Stomach (tissue), 8 donors: ENCODE measurements at regions not wholly inside any gene's neighbourhood (a gene's known extent, or its start where the extent isn't known, plus 50 kb on each side); places are given as distances from the start of the nearest gene placed in this dataset.
"Not testable (repeated sequence)": the region's sequence is repeated elsewhere in the genome, so short reads cannot be mapped to it uniquely, and the experiment has no call there.

Source experiments
- DNase-seq, 2 donors: peaks; one replicate each; pipeline versions ENCODE4 v3.0.0 to v3.0.0-alpha.2; 2013 to 2019
- H3K27ac ChIP-seq, 5 donors: fragments of 200-600 bp in 4 of 5; sonication (generic) in 4 of 5; one replicate each; pipeline ENCODE4 v1.5.1; 2013 to 2019; ENCODE audit warnings: mild to moderate bottlenecking in 1 of 5, moderate library complexity in 1 of 5
- H3K27me3 ChIP-seq, 3 donors: fragments of 200-600 bp; sonication (generic); one replicate each; pipeline ENCODE4 v1.5.1; 2017 to 2019; ENCODE audit warnings: mixed run types in 1 of 3
- H3K36me3 ChIP-seq, 4 donors: fragments of 200-600 bp; sonication (generic); 1 replicate in 3 of 4; 2 replicates in 1 of 4; pipeline ENCODE4 v1.5.1; 2016 to 2019
- H3K4me1 ChIP-seq, 4 donors: fragments of 200-600 bp; sonication (generic); one replicate each; pipeline ENCODE4 v1.5.1; 2016 to 2019
- H3K4me3 ChIP-seq, 4 donors: fragments of 200-600 bp; sonication (generic) in 3 of 4; one replicate each; pipeline ENCODE4 v1.5.1; 2016 to 2019; ENCODE audit warnings: mild to moderate bottlenecking in 1 of 4
- H3K9me3 ChIP-seq, 4 donors: fragments of 200-600 bp; sonication (generic); one replicate each; pipeline ENCODE4 v1.5.1; 2016 to 2019
- CTCF ChIP-seq, 7 experiments: fragments of 450-650 bp in 4 of 7; fragments of 200-600 bp in 3 of 7; sonication (generic) in 3 of 7; IDR thresholded peaks; one replicate each; pipeline ENCODE4 v1.5.1; 2016 to 2019; ENCODE audit warnings: antibody characterized with exemption in 7 of 7, control low read depth in 2 of 7, mild to moderate bottlenecking in 1 of 7
- EP300 ChIP-seq: sonication (generic); formaldehyde crosslinking; IDR thresholded peaks from one replicate; pipeline ENCODE4 v1.6.1; 2017; ENCODE audit warnings: antibody characterized with exemption
- POLR2A ChIP-seq, 4 donors: fragments of 450-650 bp; IDR thresholded peaks; one replicate each; pipeline ENCODE4 v1.6.1; 2016; ENCODE audit warnings: antibody characterized with exemption in 4 of 4, control low read depth in 2 of 4, mild to moderate bottlenecking in 1 of 4, moderate library complexity in 1 of 4
- POLR2AphosphoS5 ChIP-seq, 3 donors: sonication (generic); formaldehyde crosslinking; IDR thresholded peaks; one replicate each; pipeline ENCODE4 v1.6.1; 2016; ENCODE audit warnings: antibody characterized with exemption in 3 of 3
- WGBS, 5 donors: extraction: QIAGEN DNeasy Blood & Tissue Kit in 3 of 5; methylation state at CpG; one replicate each; pipeline versions ENCODE4 v1.1.5 to v1.1.7; 2013 to 2018; 5-methylcytosine and 5-hydroxymethylcytosine counted together
- intact Hi-C: fragments of 100-400 bp; cut with DNase I; formaldehyde crosslinking; loops from one replicate; pipeline ENCODE4 v1.15.1; 2023; ENCODE audit warnings: low total_unique reads
- donor health status: healthy with polysubstance abuse.
- donor health status: Bipolar disorder and iron deficiency.
- donor health status: healthy.

GRCh38 chr1:56125316-56125715 lies 454.0 kb downstream of the PLPP3 start:
- Histone ChIP-seq H3K4me3 (no peak overlapping the region), H3K4me1 (no peaks in the 10 kb centered on the region), H3K36me3 (no peaks in the 10 kb centered on the region), H3K27ac (no peak overlapping the region), H3K9me3 (peaks cover 0 to 13% (median 3%) of the 10 kb centered on the region in 4 donors), H3K27me3 (no peaks in the 10 kb centered on the region)
- intact Hi-C loops: no loop called here
- DNase-seq: no peak
- no peak for TF ChIP-seq EP300
- no peak for TF ChIP-seq CTCF (IDR thresholded peaks at IDR 0.05)
- no peak for TF ChIP-seq POLR2AphosphoS5 (IDR thresholded peaks at IDR 0.05)
- no peak for TF ChIP-seq POLR2A (IDR thresholded peaks at IDR 0.05)
- WGBS, 5 donors: 79 to 90% (median 88%) methylated on average over 3 of the region's 3 CpGs

- TF ChIP-seq CTCF (IDR thresholded peaks at IDR 0.05) (no peak), POLR2AphosphoS5 (IDR thresholded peaks at IDR 0.05) (no peak), POLR2A (IDR thresholded peaks at IDR 0.05) (no peak), EP300 (no peak)
- H3K9me3 ChIP-seq: peaks cover 0 to 13% (median 3%) of the 10 kb centered on the region in 4 donors
- no peaks in the 10 kb centered on the region for H3K27me3 ChIP-seq
- no peak for DNase-seq
- no peaks in the 10 kb centered on the region for H3K4me1 ChIP-seq
- intact Hi-C loops: no loop called here
- no peak overlapping the region for H3K4me3 ChIP-seq
- no peak overlapping the region for H3K27ac ChIP-seq
- no peaks in the 10 kb centered on the region for H3K36me3 ChIP-seq
- 86 to 92% (median 90%) methylated on average over 3 of the region's 3 CpGs for WGBS, 5 donors
Observed at GRCh38 chr1:56123826-56124225, 455.5 kb downstream of the PLPP3 start.

- no peaks in the 10 kb centered on the region for H3K36me3 ChIP-seq
- no peak for DNase-seq
- H3K9me3 ChIP-seq: peaks cover 0 to 13% (median 3%) of the 10 kb centered on the region in 4 donors
- intact Hi-C loops: no loop called here
- no peaks in the 10 kb centered on the region for H3K4me1 ChIP-seq
- H3K4me3 ChIP-seq: no peak overlapping the region
- no peak overlapping the region for H3K27ac ChIP-seq
- no peaks in the 10 kb centered on the region for H3K27me3 ChIP-seq
- TF ChIP-seq EP300 (no peak), POLR2AphosphoS5 (IDR thresholded peaks at IDR 0.05) (no peak), CTCF (IDR thresholded peaks at IDR 0.05) (no peak), POLR2A (IDR thresholded peaks at IDR 0.05) (no peak)
Observed at GRCh38 chr1:56123421-56123820, 455.9 kb downstream of the PLPP3 start.

GRCh38 chr1:56120021-56120420 lies 459.3 kb downstream of the PLPP3 start:
- H3K4me1 ChIP-seq: no peaks in the 10 kb centered on the region
- H3K27me3 ChIP-seq: no peaks in the 10 kb centered on the region
- no peaks in the 10 kb centered on the region for H3K36me3 ChIP-seq
- TF ChIP-seq POLR2A (IDR thresholded peaks at IDR 0.05) (no peak), EP300 (no peak), CTCF (IDR thresholded peaks at IDR 0.05) (no peak), POLR2AphosphoS5 (IDR thresholded peaks at IDR 0.05) (no peak)
- DNase-seq: no peak
- no peak overlapping the region for H3K4me3 ChIP-seq
- intact Hi-C loops: no loop called here
- WGBS, 5 donors: 57 to 77% (median 67%) methylated on average over 2 of the region's 2 CpGs
- no peak overlapping the region for H3K27ac ChIP-seq
- peaks cover 0 to 13% (median 3%) of the 10 kb centered on the region in 4 donors for H3K9me3 ChIP-seq

- H3K4me1 ChIP-seq, H3K27me3 ChIP-seq, DNase-seq, H3K4me3 ChIP-seq, intact Hi-C loops, H3K36me3 ChIP-seq, H3K27ac ChIP-seq: not testable (repeated sequence)
- WGBS, 5 donors: 86 to 98% (median 93%) methylated on average over 4 of the region's 4 CpGs
- peaks cover 0 to 13% (median 3%) of the 10 kb centered on the region in 4 donors for H3K9me3 ChIP-seq
Observed at GRCh38 chr1:56118676-56119075, 460.7 kb downstream of the PLPP3 start.
